Activated CD4-positive, alpha-beta memory T cell treated with anti-CD3 and anti-CD28 coated beads, Interleukin-2, amount 10 ng/mL, durations not matched to agents 7 days and 5 days (primary cell): ENCODE measurements at regions not wholly inside any gene's neighbourhood (a gene's known extent, or its start where the extent isn't known, plus 50 kb on each side); places are given as distances from the start of the nearest gene placed in this dataset.

Experiments used
- CTCF ChIA-PET: fragments of 350-600 bp; sonication (Branson Sonifier 250); formaldehyde crosslinking; loops from one replicate; lab custom pipeline; 2021; ENCODE audit warnings: antibody characterized with exemption, inconsistent platforms; lab: Charles Lee
- POLR2A ChIA-PET: fragments of 350-600 bp; sonication (Branson Sonifier 250); formaldehyde crosslinking; loops from one replicate; lab custom pipeline; 2021; ENCODE audit warnings: antibody characterized with exemption; lab: Charles Lee
- DNase-seq: peaks from one replicate; pipeline ENCODE4 v3.0.0-alpha.2; 2020
- H3K27ac Mint-ChIP-seq: one replicate; pipeline ENCODE4 v1.8.0; 2021; ENCODE audit warnings: mild to moderate bottlenecking, mixed read lengths
- H3K27me3 Mint-ChIP-seq: one replicate; pipeline ENCODE4 v1.8.0; 2021; ENCODE audit warnings: mixed read lengths
- H3K36me3 Mint-ChIP-seq: one replicate; pipeline ENCODE4 v1.8.0; 2021; ENCODE audit warnings: low read depth, mixed read lengths
- H3K4me1 Mint-ChIP-seq: one replicate; pipeline ENCODE4 v1.8.0; 2021; ENCODE audit warnings: mixed read lengths
- H3K4me3 Mint-ChIP-seq: one replicate; pipeline ENCODE4 v1.8.0; 2021; ENCODE audit warnings: mild to moderate bottlenecking, mixed read lengths
- H3K9me3 Mint-ChIP-seq: one replicate; pipeline ENCODE4 v1.8.0; 2021; ENCODE audit warnings: mixed read lengths

DNA sequence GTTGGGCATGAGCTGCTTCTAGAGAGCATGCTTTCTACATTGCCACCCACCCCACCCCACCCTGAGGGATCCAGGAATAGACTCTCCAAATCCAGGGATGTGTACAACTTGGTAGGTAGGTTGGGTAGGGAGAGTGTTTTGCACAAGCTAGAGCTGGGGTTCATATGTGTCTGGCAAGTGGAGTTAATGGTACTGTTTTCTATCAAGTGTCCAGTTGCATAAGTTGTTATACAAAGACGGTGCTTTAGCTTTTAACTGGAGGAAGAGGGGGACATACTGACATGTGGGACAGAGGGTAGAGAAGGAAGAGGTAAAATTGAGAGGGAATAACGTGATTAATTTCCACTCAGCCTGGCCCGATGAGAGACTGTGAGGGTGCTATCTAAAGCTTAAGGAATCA lies 51.0 kb upstream of the TNC start:
- CTCF ChIA-PET = no interaction called here
- H3K27ac Mint-ChIP-seq = no peak overlapping the region
- H3K4me3 Mint-ChIP-seq = no peak overlapping the region
- no peaks in the 10 kb centered on the region for H3K9me3 Mint-ChIP-seq
- no peaks in the 10 kb centered on the region for H3K4me1 Mint-ChIP-seq
- no peak for DNase-seq
- POLR2A ChIA-PET = no interaction called here
- peaks cover 9% of the 10 kb centered on the region for H3K27me3 Mint-ChIP-seq
- no peaks in the 10 kb centered on the region for H3K36me3 Mint-ChIP-seq

- ChIA-PET CTCF (no interaction called here), POLR2A (no interaction called here)
- H3K27me3 Mint-ChIP-seq = peaks cover 9% of the 10 kb centered on the region
- no peaks in the 10 kb centered on the region for H3K4me1 Mint-ChIP-seq
- H3K27ac Mint-ChIP-seq = no peak overlapping the region
- no peaks in the 10 kb centered on the region for H3K36me3 Mint-ChIP-seq
- DNase-seq = no peak
- H3K9me3 Mint-ChIP-seq = no peaks in the 10 kb centered on the region
- H3K4me3 Mint-ChIP-seq = no peak overlapping the region
These were observed 52.6 kb upstream of the TNC start for GRCh38 chr9:115170358-115171073.

DNA sequence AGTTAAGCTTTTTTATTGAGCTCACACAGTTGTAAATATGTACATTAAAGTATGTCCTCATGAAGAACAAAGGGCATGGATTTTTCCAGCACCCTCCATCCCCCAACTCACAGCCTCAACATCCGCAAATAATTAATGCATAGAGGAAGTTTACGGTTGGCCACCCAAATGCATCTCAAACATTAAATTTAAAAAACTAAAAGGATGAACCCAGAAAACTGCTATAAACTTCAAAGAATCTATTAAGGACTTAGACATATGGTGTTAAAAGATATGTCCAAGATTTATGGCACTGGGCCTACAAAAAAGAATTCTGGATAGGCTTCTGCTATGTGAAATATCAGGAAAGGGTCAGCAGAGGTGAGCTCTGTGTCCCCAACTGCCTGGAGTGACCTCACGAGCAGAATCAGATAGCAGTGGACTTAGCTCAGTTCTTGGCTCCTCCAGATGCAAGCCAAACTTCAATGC lies 54.0 kb upstream of the TNC start:
- no peaks in the 10 kb centered on the region for H3K9me3 Mint-ChIP-seq
- H3K4me1 Mint-ChIP-seq = no peaks in the 10 kb centered on the region
- no peaks in the 10 kb centered on the region for H3K36me3 Mint-ChIP-seq
- no peak for DNase-seq
- no peak overlapping the region for H3K4me3 Mint-ChIP-seq
- ChIA-PET CTCF (no interaction called here), POLR2A (no interaction called here)
- H3K27ac Mint-ChIP-seq = no peak overlapping the region
- H3K27me3 Mint-ChIP-seq = peaks cover 7% of the 10 kb centered on the region

DNA sequence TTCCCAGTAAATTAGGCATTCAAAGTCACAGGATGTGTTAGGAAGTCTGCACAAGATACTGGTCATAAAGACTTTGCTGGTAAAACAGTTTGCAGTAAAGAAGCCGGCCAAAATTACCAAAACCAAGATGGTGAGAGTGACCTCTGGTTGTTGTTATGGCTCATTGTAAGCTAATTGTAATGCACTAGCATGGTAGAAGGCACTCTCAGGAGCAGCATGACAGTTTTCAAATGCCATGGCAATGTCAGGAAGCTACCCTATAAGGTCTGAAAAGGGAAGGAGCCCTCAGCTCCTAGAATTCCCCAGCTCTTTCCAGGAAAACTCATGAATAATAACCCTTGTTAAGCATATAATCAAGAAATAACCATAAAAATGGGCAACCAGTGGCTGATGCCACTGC lies 64.3 kb upstream of the TNC start:
- CTCF ChIA-PET = no interaction called here
- no peak for DNase-seq
- POLR2A ChIA-PET = no interaction called here
- Mint-ChIP-seq H3K4me3 (no peak overlapping the region), H3K9me3 (no peaks in the 10 kb centered on the region), H3K4me1 (no peaks in the 10 kb centered on the region), H3K27ac (no peak overlapping the region), H3K27me3 (no peaks in the 10 kb centered on the region), H3K36me3 (no peaks in the 10 kb centered on the region)

- ChIA-PET POLR2A (no interaction called here), CTCF (no interaction called here)
- DNase-seq = no peak
- no peaks in the 10 kb centered on the region for H3K27me3 Mint-ChIP-seq
- no peaks in the 10 kb centered on the region for H3K9me3 Mint-ChIP-seq
- H3K36me3 Mint-ChIP-seq = no peaks in the 10 kb centered on the region
- H3K4me1 Mint-ChIP-seq = no peaks in the 10 kb centered on the region
- no peak overlapping the region for H3K4me3 Mint-ChIP-seq
- H3K27ac Mint-ChIP-seq = no peak overlapping the region
These were observed 65.5 kb upstream of the TNC start for GRCh38 chr9:115183436-115183835.

- no peak for DNase-seq
- CTCF ChIA-PET = no interaction called here
- Mint-ChIP-seq H3K4me1 (peaks cover 2% of the 10 kb centered on the region), H3K36me3 (no peaks in the 10 kb centered on the region), H3K4me3 (no peak overlapping the region), H3K27ac (no peak overlapping the region), H3K27me3 (peaks cover 20% of the 10 kb centered on the region), H3K9me3 (peaks cover 2% of the 10 kb centered on the region)
- POLR2A ChIA-PET = interaction anchor here (0.6 kb wide), 1 partner anchor 359 kb away, joined by 3 read pairs; no protein-coding TSS in a partner anchor
These were observed 71.7 kb upstream of the TNC start for GRCh38 chr9:115189686-115190085.

DNA sequence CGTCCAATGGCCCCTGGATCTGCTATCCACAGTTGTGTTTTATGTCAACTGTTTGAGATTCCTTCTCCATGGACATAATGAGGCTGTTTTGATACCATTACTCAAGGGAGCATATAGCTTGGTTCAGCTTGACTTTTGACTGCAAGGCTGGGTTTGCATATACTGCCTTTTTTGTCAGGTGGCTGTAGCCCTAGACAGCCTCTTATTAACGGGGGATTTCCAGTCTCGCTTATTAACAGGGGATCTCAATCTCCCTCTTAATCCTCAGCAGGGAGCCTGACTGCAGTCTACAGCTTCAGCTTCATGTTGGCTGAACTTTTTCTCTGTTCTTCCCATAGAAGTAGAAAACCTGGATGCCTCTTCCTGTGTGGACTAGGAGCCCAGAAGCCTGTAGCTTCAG lies 73.7 kb upstream of the TNC start:
- no peak overlapping the region for H3K27ac Mint-ChIP-seq
- peaks cover 2% of the 10 kb centered on the region for H3K9me3 Mint-ChIP-seq
- ChIA-PET CTCF (no interaction called here), POLR2A (no interaction called here)
- peaks cover 29% of the 10 kb centered on the region for H3K27me3 Mint-ChIP-seq
- DNase-seq = no peak
- no peak overlapping the region for H3K4me3 Mint-ChIP-seq
- peaks cover 2% of the 10 kb centered on the region for H3K4me1 Mint-ChIP-seq
- no peaks in the 10 kb centered on the region for H3K36me3 Mint-ChIP-seq

DNA sequence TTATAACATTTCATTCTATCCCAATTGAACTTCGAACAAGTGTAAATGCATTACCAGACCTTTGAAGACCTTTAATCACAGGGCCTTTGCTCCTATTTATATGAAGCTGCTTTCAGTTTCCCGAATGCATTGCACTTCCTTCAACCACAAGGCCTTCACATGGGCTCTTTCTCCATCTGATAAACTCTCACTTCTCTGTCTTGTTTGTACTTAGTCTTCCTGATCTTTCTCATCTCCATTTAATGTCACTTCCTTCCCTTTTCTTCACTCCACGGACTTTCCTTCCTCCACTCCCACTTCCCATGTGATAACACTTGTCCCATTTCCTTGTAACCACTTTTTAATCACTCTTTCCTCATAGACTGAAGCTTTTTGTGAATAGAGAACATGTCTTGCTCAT lies 74.3 kb upstream of the TNC start:
- Mint-ChIP-seq H3K9me3 (peaks cover 2% of the 10 kb centered on the region), H3K36me3 (no peaks in the 10 kb centered on the region), H3K4me1 (peaks cover 2% of the 10 kb centered on the region), H3K27ac (no peak overlapping the region), H3K4me3 (no peak overlapping the region), H3K27me3 (peaks cover 35% of the 10 kb centered on the region)
- ChIA-PET CTCF (no interaction called here), POLR2A (no interaction called here)
- no peak for DNase-seq

DNA sequence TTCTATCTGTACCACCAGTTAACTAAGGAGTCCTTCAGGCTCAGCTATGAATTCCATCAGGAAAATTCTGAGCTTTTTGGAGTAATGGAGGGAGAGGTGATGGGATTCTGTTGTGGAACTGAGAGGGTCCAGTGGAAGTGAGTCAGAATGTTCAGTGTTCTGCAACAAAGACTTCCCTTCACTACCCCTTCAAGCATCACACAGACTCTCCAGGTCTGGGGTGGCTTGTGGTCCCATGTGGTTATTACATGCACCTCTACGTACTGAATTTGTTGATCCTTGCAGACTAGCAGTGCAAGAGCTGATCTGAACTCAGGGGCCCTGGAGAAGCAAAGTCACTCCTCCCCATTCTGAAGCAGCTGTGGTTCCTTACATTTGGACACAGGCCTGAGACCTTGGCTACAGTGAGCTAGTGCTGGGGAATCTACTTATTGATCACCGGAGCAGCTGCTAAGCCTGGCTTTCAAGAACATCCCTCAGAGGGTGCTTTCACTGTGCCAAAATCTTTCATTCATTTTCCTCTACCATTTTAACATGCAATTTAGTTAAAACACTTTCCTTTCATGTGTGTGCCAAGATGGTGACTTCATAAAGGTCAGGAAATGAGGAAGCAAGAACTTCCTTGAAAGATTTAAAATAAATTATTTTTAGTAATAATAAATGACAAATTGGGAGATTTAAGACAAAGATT lies 75.0 kb upstream of the TNC start:
- H3K4me1 Mint-ChIP-seq = peaks cover 2% of the 10 kb centered on the region
- no peak overlapping the region for H3K27ac Mint-ChIP-seq
- ChIA-PET POLR2A (no interaction called here), CTCF (no interaction called here)
- H3K27me3 Mint-ChIP-seq = peaks cover 35% of the 10 kb centered on the region
- H3K4me3 Mint-ChIP-seq = no peak overlapping the region
- no peaks in the 10 kb centered on the region for H3K36me3 Mint-ChIP-seq
- DNase-seq = no peak
- H3K9me3 Mint-ChIP-seq = peaks cover 2% of the 10 kb centered on the region

- Mint-ChIP-seq H3K27me3 (peaks cover 35% of the 10 kb centered on the region), H3K4me1 (peaks cover 2% of the 10 kb centered on the region), H3K4me3 (no peak overlapping the region), H3K27ac (no peak overlapping the region), H3K9me3 (peaks cover 2% of the 10 kb centered on the region), H3K36me3 (no peaks in the 10 kb centered on the region)
- ChIA-PET CTCF (no interaction called here), POLR2A (no interaction called here)
- DNase-seq = no peak
These were observed 75.8 kb upstream of the TNC start for GRCh38 chr9:115193777-115194176.

GRCh38 chr9:115194216-115194615 lies 76.3 kb upstream of the TNC start:
- H3K4me1 Mint-ChIP-seq = peaks cover 2% of the 10 kb centered on the region
- ChIA-PET CTCF (no interaction called here), POLR2A (no interaction called here)
- H3K27ac Mint-ChIP-seq = no peak overlapping the region
- DNase-seq = no peak
- H3K9me3 Mint-ChIP-seq = peaks cover 2% of the 10 kb centered on the region
- H3K27me3 Mint-ChIP-seq = peaks cover 39% of the 10 kb centered on the region
- H3K4me3 Mint-ChIP-seq = no peak overlapping the region
- no peaks in the 10 kb centered on the region for H3K36me3 Mint-ChIP-seq

DNA sequence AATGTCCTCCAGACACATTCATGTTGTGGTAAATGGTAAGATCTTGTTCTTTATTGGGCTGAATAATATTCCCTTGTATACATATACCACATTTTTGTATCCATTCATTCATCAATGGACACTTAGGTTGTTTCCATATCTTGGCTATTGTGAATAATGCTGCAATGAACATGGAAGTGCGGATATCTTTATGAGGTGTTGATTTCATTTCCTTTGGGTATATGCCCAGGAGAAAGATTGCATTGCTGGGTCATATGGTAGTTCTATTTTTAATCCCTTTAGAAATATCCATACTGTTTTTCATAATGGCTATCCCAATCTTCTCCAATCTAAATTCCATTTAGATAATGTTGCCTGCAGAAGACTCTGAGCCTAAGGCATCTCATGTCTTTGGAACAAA lies 78.0 kb upstream of the TNC start:
- H3K36me3 Mint-ChIP-seq = no peaks in the 10 kb centered on the region
- H3K27ac Mint-ChIP-seq = no peak overlapping the region
- POLR2A ChIA-PET = no interaction called here
- CTCF ChIA-PET = no interaction called here
- H3K9me3 Mint-ChIP-seq = no peaks in the 10 kb centered on the region
- H3K4me3 Mint-ChIP-seq = no peak overlapping the region
- peaks cover 2% of the 10 kb centered on the region for H3K4me1 Mint-ChIP-seq
- DNase-seq = no peak
- peaks cover 44% of the 10 kb centered on the region for H3K27me3 Mint-ChIP-seq

GRCh38 chr9:115196919-115197318 lies 79.0 kb upstream of the TNC start:
- Mint-ChIP-seq H3K9me3 (no peaks in the 10 kb centered on the region), H3K4me1 (peaks cover 2% of the 10 kb centered on the region), H3K36me3 (no peaks in the 10 kb centered on the region), H3K4me3 (no peak overlapping the region), H3K27me3 (peaks cover 48% of the 10 kb centered on the region), H3K27ac (no peak overlapping the region)
- CTCF ChIA-PET = no interaction called here
- DNase-seq = no peak
- POLR2A ChIA-PET = no interaction called here

DNA sequence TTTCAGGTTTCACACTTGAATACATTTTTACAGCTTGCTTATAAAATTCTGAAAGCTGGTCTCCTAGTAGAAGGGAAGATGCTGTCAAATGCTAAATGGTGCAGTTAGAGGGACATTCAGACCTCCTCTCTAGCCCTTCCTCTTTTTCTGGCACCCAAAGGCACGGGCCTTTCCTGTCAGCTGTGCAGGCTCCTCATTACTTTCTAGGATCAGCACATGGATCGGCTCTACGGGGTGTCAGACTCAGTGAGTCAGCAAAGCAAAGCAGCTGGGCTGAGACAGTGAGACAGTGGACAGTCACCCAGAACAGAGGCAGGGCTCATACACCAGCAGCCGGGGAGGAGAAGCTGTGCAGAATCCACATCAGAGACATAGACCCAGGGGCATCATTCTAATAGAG lies 80.0 kb upstream of the TNC start:
- POLR2A ChIA-PET = no interaction called here
- H3K27me3 Mint-ChIP-seq = peaks cover 46% of the 10 kb centered on the region
- CTCF ChIA-PET = no interaction called here

More for the DNA sequence above, 80.0 kb upstream of the TNC start:
- Mint-ChIP-seq H3K27ac (no peak overlapping the region), H3K4me3 (no peak overlapping the region), H3K36me3 (no peaks in the 10 kb centered on the region), H3K4me1 (no peaks in the 10 kb centered on the region), H3K9me3 (no peaks in the 10 kb centered on the region)
- no peak for DNase-seq
